GM10266 (cell line): ENCODE measurements at regions not wholly inside any gene's neighbourhood (a gene's known extent, or its start where the extent isn't known, plus 50 kb on each side); places are given as distances from the start of the nearest gene placed in this dataset.

Source experiments
- DNase-seq: peaks from one replicate; pipeline ENCODE4 v3.0.0; 2012; ENCODE audit errors: extremely low spot score
- TF ChIP-seq, protein P1 (sequence below): IDR thresholded peaks from 2 replicates; pipeline ENCODE4 v1.5.1; 2012; ENCODE audit warnings: mild to moderate bottlenecking, low read depth; ENCODE audit not compliant: control insufficient read depth, insufficient read depth; ENCODE audit errors: missing control alignments

DNA sequence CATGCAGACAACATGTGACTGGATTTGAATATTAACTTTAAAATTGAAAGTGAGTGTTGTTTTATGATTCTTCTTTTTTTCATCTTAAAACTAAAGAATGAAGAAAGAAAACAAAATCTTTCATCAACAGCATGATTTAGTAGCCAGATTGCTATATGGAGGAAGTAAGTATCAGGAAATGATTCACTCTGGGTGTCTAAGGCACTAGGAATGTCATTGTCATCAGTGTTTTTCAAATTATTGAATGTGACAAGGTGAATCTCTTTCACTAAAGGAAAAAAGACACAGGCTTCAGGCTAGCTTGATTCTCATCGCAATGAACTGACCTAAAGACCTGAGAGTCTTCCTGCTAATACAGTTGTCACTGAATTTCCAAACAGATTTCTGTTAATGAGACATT, 430.1 kb downstream of the FBXO15 start:
- TF ChIP-seq, protein P1, sequence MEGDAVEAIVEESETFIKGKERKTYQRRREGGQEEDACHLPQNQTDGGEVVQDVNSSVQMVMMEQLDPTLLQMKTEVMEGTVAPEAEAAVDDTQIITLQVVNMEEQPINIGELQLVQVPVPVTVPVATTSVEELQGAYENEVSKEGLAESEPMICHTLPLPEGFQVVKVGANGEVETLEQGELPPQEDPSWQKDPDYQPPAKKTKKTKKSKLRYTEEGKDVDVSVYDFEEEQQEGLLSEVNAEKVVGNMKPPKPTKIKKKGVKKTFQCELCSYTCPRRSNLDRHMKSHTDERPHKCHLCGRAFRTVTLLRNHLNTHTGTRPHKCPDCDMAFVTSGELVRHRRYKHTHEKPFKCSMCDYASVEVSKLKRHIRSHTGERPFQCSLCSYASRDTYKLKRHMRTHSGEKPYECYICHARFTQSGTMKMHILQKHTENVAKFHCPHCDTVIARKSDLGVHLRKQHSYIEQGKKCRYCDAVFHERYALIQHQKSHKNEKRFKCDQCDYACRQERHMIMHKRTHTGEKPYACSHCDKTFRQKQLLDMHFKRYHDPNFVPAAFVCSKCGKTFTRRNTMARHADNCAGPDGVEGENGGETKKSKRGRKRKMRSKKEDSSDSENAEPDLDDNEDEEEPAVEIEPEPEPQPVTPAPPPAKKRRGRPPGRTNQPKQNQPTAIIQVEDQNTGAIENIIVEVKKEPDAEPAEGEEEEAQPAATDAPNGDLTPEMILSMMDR, result no peak
- no peak for DNase-seq

DNA sequence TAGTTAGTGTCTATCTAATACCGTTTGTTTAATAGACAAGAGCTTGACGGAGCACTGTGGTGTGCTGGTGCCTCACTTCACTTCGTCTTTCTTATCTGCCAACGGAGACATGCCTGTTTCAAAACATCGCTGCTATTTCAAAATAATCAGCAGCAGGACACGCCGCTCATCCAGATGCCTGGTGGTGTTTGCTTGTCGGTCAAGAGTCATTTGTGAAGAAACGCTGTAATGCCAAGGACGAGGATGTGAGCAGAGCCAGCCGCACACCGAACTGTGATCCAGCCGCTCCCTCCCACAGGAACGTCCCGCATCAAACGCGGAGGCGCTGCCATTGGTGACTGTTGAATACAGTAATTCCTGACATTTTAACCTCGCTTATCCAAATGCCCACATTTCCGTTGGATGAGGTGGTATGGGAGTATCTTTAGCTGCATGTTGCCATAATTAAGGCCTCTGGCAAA, 432.4 kb downstream of the FBXO15 start:
- TF ChIP-seq, protein P1, result no peak
- no peak for DNase-seq

DNA sequence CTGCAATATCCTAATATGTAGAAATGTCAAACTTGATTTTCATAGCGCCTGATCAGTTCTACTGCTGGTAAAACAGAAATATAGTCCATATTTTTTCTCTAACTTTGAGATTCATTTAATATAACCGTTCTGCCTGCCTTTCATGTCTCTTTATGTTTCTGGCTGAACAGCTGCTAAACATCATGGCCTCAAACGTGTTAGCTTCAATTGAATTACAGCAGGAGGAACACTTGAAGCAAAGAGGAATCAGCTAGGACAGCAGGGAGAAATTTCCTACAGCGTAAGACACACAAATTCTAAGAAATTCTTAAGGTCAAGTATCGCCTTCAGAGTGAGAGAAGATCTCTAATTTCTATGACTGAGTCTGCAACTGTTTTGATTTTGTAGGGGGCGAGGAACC, 433.2 kb downstream of the FBXO15 start:
- TF ChIP-seq, protein P1, result no peak
- no peak for DNase-seq

DNA sequence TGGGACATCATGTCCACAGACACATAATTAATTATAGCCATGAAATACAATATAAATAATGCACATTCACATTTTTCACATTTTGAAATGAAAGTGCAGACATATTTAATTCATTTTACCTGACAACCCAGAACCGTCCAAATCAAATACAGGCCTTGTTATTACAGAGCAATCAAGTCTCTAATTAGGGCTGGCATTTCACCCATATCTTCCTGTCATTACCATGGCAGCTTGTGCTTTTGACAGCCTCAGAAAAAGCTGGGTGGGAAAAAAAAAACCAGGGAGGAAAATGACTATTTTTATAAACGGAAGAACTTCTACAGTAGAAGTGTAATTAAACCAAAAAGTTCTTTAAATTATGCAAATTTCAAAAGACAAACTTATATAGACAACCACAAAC, 436.4 kb downstream of the FBXO15 start:
- no peak for DNase-seq
- TF ChIP-seq, protein P1, result no peak

DNA sequence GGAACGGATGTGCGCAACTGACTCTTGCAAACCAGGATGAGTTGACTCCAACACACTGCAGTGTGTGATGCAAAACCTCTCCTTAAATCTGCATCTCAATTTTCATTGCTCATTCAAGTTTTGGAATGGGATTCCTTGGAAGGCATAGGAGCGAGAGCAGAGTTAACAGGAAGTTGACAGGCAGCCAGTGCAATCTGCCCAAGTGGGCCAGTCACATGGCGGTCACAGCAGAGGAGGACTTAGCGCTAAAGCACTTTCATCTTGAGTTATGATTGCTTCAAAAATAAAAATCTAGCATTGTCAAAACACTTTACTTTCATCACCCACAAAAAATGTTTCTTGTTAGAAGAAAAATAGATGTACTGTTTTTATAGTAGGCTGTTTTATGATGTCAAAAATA, 439.0 kb downstream of the FBXO15 start:
- TF ChIP-seq, protein P1, result no peak
- DNase-seq, result no peak

DNA sequence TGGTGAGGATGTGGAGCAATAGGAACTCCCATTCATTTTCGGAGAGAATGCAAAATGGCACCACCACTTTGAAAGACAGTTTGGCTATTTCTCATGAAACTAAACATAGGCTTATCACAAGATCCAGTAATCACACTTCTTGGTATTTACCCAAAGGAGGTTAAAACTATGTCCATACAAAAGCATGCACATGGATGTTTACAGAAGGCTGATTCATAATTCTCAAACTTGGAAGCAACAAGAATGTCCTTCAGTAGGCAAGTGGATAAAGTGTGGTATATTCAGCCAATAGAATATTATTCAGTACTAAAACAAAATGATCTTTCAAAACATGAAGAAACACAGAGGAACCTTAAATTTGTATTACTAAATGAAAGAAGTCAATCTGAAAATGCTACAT, 440.6 kb downstream of the FBXO15 start:
- TF ChIP-seq, protein P1, result no peak
- no peak for DNase-seq

DNA sequence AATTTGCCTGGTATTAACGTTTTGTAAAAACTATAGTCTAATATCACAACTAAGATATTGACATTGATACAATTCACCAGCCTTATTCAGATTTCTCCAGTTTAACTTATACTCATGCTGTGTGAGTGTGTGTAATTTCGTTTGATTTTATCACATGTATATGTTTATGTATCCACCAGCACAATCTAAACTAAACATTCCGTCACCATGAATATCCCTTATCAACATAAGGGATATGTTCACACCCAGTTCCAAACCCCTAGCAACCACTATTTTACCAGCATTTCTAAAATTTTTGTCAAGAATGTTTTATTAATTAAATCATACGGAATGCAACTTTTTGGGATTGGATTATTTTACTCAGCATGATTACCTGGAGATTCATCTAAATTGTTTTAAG, 450.3 kb downstream of the FBXO15 start:
- TF ChIP-seq, protein P1, result no peak
- no peak for DNase-seq
